ENCODE measurements at regions not wholly inside any gene's neighbourhood (a gene's known extent, or its start where the extent isn't known, plus 50 kb on each side); places are given as distances from the start of the nearest gene placed in this dataset.

- DNase-seq: no peak
- Histone ChIP-seq H3K27ac (ENCODE audit: low read length, poor library complexity, severe bottlenecking) (no peak overlapping the region), H4K8ac (ENCODE audit: low read length) (no peak overlapping the region), H3K4me3 (ENCODE audit: insufficient read depth in 1 of 2, low read depth in 1 of 2, low read length in 2 of 2) (no peak overlapping the region), H2AFZ (ENCODE audit: low read depth, low read length) (no peak overlapping the region), H2AK5ac (ENCODE audit: low read length, severe bottlenecking) (no peak overlapping the region), H2BK12ac (ENCODE audit: low read length in 2 of 2) (no peak overlapping the region), H3K9me3 (ENCODE audit: control insufficient read depth, low read length) (peaks cover 6% of the 10 kb centered on the region), H3K9ac (ENCODE audit: low read length) (no peak overlapping the region), H2BK120ac (ENCODE audit: low read depth, low read length) (no peak overlapping the region), H3K23ac (ENCODE audit: low read length in 2 of 2) (no peak overlapping the region), H2BK15ac (ENCODE audit: low read depth, poor library complexity, severe bottlenecking) (no peak overlapping the region), H3K27me3 (ENCODE audit: control insufficient read depth in 1 of 2, insufficient read depth in 1 of 2, low read length in 2 of 2) (no peaks in the 10 kb centered on the region), H4K91ac (ENCODE audit: low read length) (no peak overlapping the region), H3K14ac (ENCODE audit: low read length in 2 of 2) (no peak overlapping the region), H3K79me1 (replicated peaks; ENCODE audit: low read length, poor library complexity, severe bottlenecking) (no peaks in the 10 kb centered on the region), H3K4me1 (ENCODE audit: control insufficient read depth, insufficient read depth, low read depth, low read length) (no peaks in the 10 kb centered on the region), H3K18ac (ENCODE audit: low read depth in 1 of 2, low read length in 2 of 2) (no peak overlapping the region), H2BK5ac (ENCODE audit: low read depth, low read length, poor library complexity, severe bottlenecking) (no peak overlapping the region), H3K4ac (ENCODE audit: low read depth in 1 of 2, low read length in 2 of 2) (no peak overlapping the region), H3K4me2 (ENCODE audit: low read length, poor library complexity, severe bottlenecking) (no peak overlapping the region), H3K36me3 (ENCODE audit: control insufficient read depth in 1 of 2, insufficient read depth in 2 of 2, low read depth in 1 of 2, low read length in 2 of 2) (no peaks in the 10 kb centered on the region)
- WGBS: 80% methylated on average over 1 of the region's 2 CpGs
Measured at GRCh38 chr15:69777356-69777755, 320.4 kb downstream of the TLE3 start.

DNA sequence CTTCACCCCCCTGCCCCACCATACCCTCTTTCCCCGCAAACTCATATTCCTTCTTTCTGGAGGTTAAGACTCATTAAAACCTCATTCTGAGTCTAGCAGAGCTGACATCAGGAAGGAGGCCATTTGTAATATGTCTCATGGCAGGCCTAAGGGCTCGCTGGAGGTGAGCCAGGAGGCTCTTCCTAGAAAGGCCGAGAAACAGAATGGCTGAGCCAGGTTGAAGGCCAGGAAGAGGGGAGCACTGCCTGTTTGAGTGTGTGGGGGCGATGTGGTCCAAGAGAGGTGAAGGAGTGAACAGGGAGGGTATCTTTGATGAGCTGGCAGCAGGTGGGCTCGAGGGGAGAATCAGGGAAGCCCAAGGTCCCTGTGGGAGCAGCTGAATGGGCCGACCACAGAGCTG lies 317.3 kb downstream of the TLE3 start:
- no peak for DNase-seq
- Histone ChIP-seq H3K18ac (ENCODE audit: low read depth in 1 of 2, low read length in 2 of 2) (no peak overlapping the region), H3K4me3 (ENCODE audit: insufficient read depth in 1 of 2, low read depth in 1 of 2, low read length in 2 of 2) (no peak overlapping the region), H3K4ac (ENCODE audit: low read depth in 1 of 2, low read length in 2 of 2) (no peak overlapping the region), H3K4me1 (ENCODE audit: control insufficient read depth, insufficient read depth, low read depth, low read length) (no peaks in the 10 kb centered on the region), H2AK5ac (ENCODE audit: low read length, severe bottlenecking) (no peak overlapping the region), H4K91ac (ENCODE audit: low read length) (no peak overlapping the region), H3K79me1 (replicated peaks; ENCODE audit: low read length, poor library complexity, severe bottlenecking) (no peaks in the 10 kb centered on the region), H2BK15ac (ENCODE audit: low read depth, poor library complexity, severe bottlenecking) (no peak overlapping the region), H2AFZ (ENCODE audit: low read depth, low read length) (no peak overlapping the region), H3K27ac (ENCODE audit: low read length, poor library complexity, severe bottlenecking) (no peak overlapping the region), H3K4me2 (ENCODE audit: low read length, poor library complexity, severe bottlenecking) (no peak overlapping the region), H2BK12ac (ENCODE audit: low read length in 2 of 2) (peak overlapping the region in 1 of 2 experiments; percentile 7), H3K36me3 (ENCODE audit: control insufficient read depth in 1 of 2, insufficient read depth in 2 of 2, low read depth in 1 of 2, low read length in 2 of 2) (no peaks in the 10 kb centered on the region), H3K23ac (ENCODE audit: low read length in 2 of 2) (no peak overlapping the region), H3K9ac (ENCODE audit: low read length) (no peak overlapping the region), H2BK120ac (ENCODE audit: low read depth, low read length) (no peak overlapping the region), H3K27me3 (ENCODE audit: control insufficient read depth in 1 of 2, insufficient read depth in 1 of 2, low read length in 2 of 2) (no peaks in the 10 kb centered on the region), H4K8ac (ENCODE audit: low read length) (no peak overlapping the region), H3K9me3 (ENCODE audit: control insufficient read depth, low read length) (peaks cover 6% of the 10 kb centered on the region), H2BK5ac (ENCODE audit: low read depth, low read length, poor library complexity, severe bottlenecking) (no peak overlapping the region), H3K14ac (ENCODE audit: low read length in 2 of 2) (no peak overlapping the region)
- 84% methylated on average over 6 of the region's 6 CpGs for WGBS

DNA sequence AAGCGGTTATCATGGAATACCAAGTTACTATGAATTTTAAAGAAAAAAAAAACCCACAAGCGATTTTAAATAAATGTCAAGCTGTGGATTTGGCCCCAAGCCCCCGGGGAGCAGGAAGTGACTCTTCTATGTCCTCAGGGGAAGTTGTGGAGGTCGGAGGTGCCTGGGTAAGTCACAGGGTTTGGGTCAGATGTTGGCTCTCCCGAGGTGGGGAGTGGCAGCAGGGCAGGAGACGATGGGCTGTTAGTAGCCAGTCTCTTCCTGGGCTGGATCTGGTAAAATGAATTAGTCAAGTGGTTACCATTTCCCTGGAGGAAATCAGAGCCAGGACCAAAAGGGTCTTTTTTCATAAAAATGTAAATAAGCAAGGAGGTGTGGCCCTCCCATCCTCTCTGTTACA lies 316.7 kb downstream of the TLE3 start:
- H3K23ac ChIP-seq (ENCODE audit: low read length in 2 of 2): no peak overlapping the region
- H2BK120ac ChIP-seq (ENCODE audit: low read depth, low read length): no peak overlapping the region
- H3K4me1 ChIP-seq (ENCODE audit: control insufficient read depth, insufficient read depth, low read depth, low read length): no peaks in the 10 kb centered on the region
- no peak overlapping the region for H4K8ac ChIP-seq (ENCODE audit: low read length)
- H3K36me3 ChIP-seq (ENCODE audit: control insufficient read depth in 1 of 2, insufficient read depth in 2 of 2, low read depth in 1 of 2, low read length in 2 of 2): no peaks in the 10 kb centered on the region
- H3K9ac ChIP-seq (ENCODE audit: low read length): no peak overlapping the region
- no peak overlapping the region for H2AK5ac ChIP-seq (ENCODE audit: low read length, severe bottlenecking)
- no peak overlapping the region for H3K4ac ChIP-seq (ENCODE audit: low read depth in 1 of 2, low read length in 2 of 2)
- no peak overlapping the region for H3K4me2 ChIP-seq (ENCODE audit: low read length, poor library complexity, severe bottlenecking)
- no peak overlapping the region for H2AFZ ChIP-seq (ENCODE audit: low read depth, low read length)
- H3K27ac ChIP-seq (ENCODE audit: low read length, poor library complexity, severe bottlenecking): no peak overlapping the region
- H2BK12ac ChIP-seq (ENCODE audit: low read length in 2 of 2): no peak overlapping the region
- no peak overlapping the region for H3K4me3 ChIP-seq (ENCODE audit: insufficient read depth in 1 of 2, low read depth in 1 of 2, low read length in 2 of 2)
- H2BK15ac ChIP-seq (ENCODE audit: low read depth, poor library complexity, severe bottlenecking): no peak overlapping the region
- no peak overlapping the region for H2BK5ac ChIP-seq (ENCODE audit: low read depth, low read length, poor library complexity, severe bottlenecking)
- H3K18ac ChIP-seq (ENCODE audit: low read depth in 1 of 2, low read length in 2 of 2): no peak overlapping the region
- H3K9me3 ChIP-seq (ENCODE audit: control insufficient read depth, low read length): peaks cover 6% of the 10 kb centered on the region
- DNase-seq: no peak
- 50% methylated on average over 5 of the region's 6 CpGs for WGBS
- H4K91ac ChIP-seq (ENCODE audit: low read length): no peak overlapping the region
- H3K27me3 ChIP-seq (ENCODE audit: control insufficient read depth in 1 of 2, insufficient read depth in 1 of 2, low read length in 2 of 2): no peaks in the 10 kb centered on the region
- no peak overlapping the region for H3K14ac ChIP-seq (ENCODE audit: low read length in 2 of 2)
- H3K79me1 ChIP-seq (replicated peaks; ENCODE audit: low read length, poor library complexity, severe bottlenecking): no peaks in the 10 kb centered on the region

DNA sequence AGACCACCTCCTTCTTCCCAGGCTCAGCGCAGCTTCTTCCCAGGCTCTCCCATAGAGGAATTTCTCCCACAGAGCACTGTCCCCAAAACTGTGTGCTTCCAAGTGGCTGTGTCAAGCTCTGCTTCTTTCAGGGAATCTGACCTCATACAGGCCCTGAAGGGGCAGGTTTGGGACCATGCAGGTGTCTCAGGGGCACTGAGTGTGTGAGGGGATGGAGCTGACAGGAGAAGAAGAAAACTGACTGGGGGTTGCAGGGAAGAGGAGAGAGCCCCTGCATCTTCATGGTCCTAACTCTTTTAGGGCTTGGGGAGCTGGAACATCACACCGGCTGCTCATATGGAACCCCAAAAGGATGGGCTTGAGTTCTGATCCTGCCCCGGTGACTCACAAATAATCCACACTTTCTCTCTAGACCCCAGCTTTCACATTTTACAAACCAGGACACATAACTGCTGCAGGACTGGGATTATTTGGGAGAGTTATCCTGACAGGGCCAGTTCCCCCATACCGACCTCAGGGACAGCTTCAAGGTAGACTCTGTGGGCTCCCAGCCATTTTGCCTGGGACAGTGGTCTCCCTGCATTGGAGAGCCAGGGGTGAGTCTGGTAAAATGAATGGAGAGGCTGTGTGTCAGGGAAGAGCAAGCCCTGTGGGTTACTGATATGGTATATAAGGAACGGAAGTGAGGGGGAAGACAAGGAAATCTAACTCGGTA lies 316.1 kb downstream of the TLE3 start:
- H2BK120ac ChIP-seq (ENCODE audit: low read depth, low read length): no peak overlapping the region
- 98% methylated on average over 4 of the region's 6 CpGs for WGBS
- H3K9ac ChIP-seq (ENCODE audit: low read length): no peak overlapping the region
- no peak overlapping the region for H3K4ac ChIP-seq (ENCODE audit: low read depth in 1 of 2, low read length in 2 of 2)
- no peak overlapping the region for H3K14ac ChIP-seq (ENCODE audit: low read length in 2 of 2)
- no peaks in the 10 kb centered on the region for H3K4me1 ChIP-seq (ENCODE audit: control insufficient read depth, insufficient read depth, low read depth, low read length)
- H3K9me3 ChIP-seq (ENCODE audit: control insufficient read depth, low read length): peaks cover 6% of the 10 kb centered on the region
- H3K27ac ChIP-seq (ENCODE audit: low read length, poor library complexity, severe bottlenecking): no peak overlapping the region
- H3K27me3 ChIP-seq (ENCODE audit: control insufficient read depth in 1 of 2, insufficient read depth in 1 of 2, low read length in 2 of 2): no peaks in the 10 kb centered on the region
- no peaks in the 10 kb centered on the region for H3K36me3 ChIP-seq (ENCODE audit: control insufficient read depth in 1 of 2, insufficient read depth in 2 of 2, low read depth in 1 of 2, low read length in 2 of 2)
- H3K4me3 ChIP-seq (ENCODE audit: insufficient read depth in 1 of 2, low read depth in 1 of 2, low read length in 2 of 2): no peak overlapping the region
- no peak overlapping the region for H3K18ac ChIP-seq (ENCODE audit: low read depth in 1 of 2, low read length in 2 of 2)
- no peak overlapping the region for H3K4me2 ChIP-seq (ENCODE audit: low read length, poor library complexity, severe bottlenecking)
- H4K8ac ChIP-seq (ENCODE audit: low read length): no peak overlapping the region
- H2BK12ac ChIP-seq (ENCODE audit: low read length in 2 of 2): no peak overlapping the region
- H2AK5ac ChIP-seq (ENCODE audit: low read length, severe bottlenecking): no peak overlapping the region
- H2AFZ ChIP-seq (ENCODE audit: low read depth, low read length): no peak overlapping the region
- H2BK5ac ChIP-seq (ENCODE audit: low read depth, low read length, poor library complexity, severe bottlenecking): no peak overlapping the region
- H4K91ac ChIP-seq (ENCODE audit: low read length): no peak overlapping the region
- H3K79me1 ChIP-seq (replicated peaks; ENCODE audit: low read length, poor library complexity, severe bottlenecking): no peaks in the 10 kb centered on the region
- H3K23ac ChIP-seq (ENCODE audit: low read length in 2 of 2): no peak overlapping the region
- H2BK15ac ChIP-seq (ENCODE audit: low read depth, poor library complexity, severe bottlenecking): no peak overlapping the region
- DNase-seq: no peak
